COLO829 (cell line): ENCODE measurements at regions not wholly inside any gene's neighbourhood (a gene's known extent, or its start where the extent isn't known, plus 50 kb on each side); places are given as distances from the start of the nearest gene placed in this dataset.

ENCODE experiments used
- DNase-seq: peaks from one replicate; pipeline ENCODE4 v3.0.0; 2012; ENCODE audit warnings: low spot score

DNA sequence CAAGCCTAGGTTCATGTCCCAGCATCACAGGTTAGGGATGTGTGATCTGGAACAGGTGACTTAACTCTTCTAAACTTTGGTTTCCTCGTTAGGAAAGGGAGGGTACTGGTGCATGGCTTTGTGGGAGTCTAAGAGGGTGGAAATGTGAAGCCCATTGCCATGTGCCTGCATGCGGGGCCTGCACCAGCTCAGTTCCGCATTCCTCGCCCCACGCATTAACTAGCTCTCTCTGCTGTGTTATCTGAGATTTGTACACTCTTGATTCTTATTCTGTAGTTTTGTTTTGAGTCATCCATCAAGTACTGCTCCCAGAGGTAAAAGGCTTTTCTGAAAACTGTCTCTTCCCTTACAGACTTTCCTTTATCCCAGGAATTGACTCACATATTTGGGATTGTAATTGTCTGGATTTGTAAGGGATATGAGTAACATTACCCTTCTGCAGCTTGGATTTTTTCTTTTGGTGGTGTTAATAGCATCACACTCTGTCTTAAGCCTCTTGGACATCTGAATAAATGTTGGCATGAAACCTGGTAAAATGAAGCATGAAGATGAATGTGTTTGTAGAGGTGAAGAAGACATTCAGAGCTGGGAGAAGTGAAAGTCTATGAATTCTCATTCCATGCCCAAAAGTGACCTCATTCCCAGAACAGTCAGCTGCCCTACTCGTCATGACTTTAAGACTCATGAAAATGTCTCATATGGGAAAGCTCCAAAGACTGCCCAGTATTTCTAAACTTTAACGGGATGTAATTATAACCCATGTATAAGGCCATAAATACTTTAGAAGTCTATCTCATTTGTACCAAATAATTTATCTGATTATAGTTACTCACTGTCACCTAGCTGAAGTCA is 357.3 kb downstream of the FOXA2 start:
- DNase-seq, result peak; percentile 2

GRCh38 chr20:22223236-22223635 is 361.1 kb downstream of the FOXA2 start:
- no peak for DNase-seq

- no peak for DNase-seq
Measured at GRCh38 chr20:22217712-22218352, 366.5 kb downstream of the FOXA2 start.

- no peak for DNase-seq
Measured at GRCh38 chr20:22216984-22217383, 367.4 kb downstream of the FOXA2 start.

- DNase-seq, result no peak
Measured at GRCh38 chr20:22214296-22214695, 370.1 kb downstream of the FOXA2 start.

DNA sequence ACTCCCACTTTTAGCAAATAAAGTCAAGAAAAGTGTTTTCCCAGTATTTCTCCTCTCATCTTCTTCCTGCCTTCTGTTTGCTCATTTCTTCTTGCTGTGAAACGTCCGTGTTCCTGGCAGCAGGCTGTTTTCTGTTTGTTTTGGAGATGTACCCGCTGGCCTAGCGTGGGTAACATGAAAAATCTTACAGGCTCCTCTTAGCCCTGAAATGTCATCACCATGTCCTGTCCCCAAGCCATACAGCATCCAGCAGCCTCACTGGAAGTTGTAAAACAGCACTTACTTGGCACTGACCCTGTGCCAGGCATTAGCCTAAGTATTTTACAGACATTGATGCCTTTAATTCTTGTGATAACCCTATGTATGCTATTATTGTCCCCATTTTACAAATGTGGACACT is 371.1 kb downstream of the FOXA2 start:
- no peak for DNase-seq

GRCh38 chr20:22207280-22207679 is 377.1 kb downstream of the FOXA2 start:
- no peak for DNase-seq

DNA sequence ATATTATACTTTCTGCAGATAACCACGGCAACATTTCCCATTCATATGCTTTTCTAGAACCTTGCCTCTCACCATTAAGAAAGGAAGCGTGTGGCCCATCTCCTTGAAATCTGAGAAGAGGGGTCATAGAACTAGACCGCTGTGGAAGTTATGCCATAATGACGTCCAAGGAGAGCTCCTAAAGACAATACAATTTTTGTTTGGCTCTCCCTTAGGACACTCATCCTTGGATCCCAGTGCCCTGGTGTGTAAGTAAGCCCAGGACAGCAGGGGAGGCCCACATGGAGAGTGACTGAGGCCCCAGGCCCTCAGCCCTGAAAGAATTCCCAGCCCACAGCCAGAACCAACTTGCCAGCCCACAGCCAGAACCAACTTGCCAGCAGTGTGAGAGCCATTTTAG is 379.6 kb downstream of the FOXA2 start:
- no peak for DNase-seq

- DNase-seq, result no peak
Measured at GRCh38 chr20:22182148-22182547, 402.2 kb downstream of the FOXA2 start.

DNA sequence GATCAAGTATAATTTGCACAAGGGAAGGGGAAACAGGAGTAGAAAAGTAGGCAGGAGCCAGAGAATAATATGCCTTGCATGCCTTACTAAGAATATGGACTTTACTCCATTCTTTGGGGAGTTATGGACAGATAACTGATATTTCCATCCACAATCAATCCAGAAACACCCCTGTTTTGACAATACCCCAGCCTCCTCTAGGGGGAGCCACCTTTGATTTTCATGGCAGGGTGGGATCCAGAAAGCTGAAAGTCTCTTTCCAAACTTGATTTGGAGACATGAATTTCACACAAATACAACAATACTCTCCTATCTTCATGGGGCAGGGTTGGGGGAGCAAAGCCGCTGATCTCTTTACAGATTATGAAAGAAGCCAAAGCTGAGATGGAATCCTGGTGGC is 404.1 kb downstream of the FOXA2 start:
- no peak for DNase-seq

DNA sequence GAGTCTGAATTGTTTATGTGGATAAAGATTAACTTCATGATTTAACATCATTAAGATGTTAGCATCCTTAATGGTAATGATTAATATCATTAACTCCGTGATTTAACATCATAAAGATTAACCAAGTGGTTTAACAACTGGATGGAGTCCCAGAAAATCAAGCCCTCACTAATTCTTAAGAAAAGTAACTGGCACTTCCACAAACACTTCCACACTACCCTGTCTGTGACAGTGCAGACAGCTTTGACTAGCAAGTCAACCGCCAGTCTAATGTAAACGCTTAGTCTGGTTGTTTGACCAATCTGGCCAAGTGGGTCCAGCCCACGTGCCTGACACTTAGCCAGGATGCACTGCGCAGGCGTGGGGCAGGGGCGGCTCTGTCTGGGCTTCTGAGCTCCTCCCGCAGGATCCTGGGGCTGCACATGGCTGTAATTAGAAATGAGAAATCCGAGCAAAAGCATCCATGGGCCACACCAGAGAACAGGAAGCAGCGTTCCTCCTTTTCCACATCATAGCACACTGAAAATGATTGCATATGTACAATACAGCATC is 424.2 kb downstream of the FOXA2 start:
- DNase-seq, result no peak

DNA sequence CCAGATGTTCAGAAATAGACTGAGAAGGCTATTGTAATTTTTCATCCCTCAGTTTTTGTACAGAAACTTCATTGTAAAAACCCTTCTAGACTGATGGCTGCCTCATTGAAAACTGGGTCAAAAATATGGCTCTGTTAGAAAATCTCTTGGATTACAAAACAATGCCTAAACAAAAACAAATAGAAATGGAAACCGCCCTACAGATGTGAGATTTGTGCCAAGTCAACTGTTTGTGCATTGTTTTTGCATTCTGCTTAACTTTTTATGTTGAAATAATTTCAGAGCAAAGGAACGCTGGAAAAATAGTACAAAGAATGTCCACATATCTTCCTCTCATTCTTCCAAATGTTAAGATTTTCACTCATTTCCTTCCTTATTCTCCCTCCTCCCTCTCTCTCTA is 425.1 kb downstream of the FOXA2 start:
- DNase-seq, result no peak

DNA sequence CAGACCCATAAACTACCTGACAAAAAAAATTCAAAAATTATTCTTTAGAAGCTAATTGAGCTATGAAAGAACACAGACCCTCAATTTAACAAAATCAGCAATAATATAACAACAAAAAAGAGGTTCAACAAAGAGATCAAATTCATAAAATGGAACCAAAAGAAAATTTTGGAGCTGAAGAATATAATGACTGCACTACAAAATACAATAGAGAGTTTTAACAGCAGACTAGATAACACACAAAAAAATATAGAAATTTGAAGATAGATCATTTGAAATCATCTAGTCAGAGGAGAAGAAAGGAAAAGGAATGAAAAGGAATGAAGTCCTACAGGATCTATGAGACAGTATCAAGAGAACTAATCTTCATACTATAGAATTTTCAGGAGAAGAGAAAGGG is 422.1 kb downstream of the PAX1 start:
- no peak for DNase-seq

DNA sequence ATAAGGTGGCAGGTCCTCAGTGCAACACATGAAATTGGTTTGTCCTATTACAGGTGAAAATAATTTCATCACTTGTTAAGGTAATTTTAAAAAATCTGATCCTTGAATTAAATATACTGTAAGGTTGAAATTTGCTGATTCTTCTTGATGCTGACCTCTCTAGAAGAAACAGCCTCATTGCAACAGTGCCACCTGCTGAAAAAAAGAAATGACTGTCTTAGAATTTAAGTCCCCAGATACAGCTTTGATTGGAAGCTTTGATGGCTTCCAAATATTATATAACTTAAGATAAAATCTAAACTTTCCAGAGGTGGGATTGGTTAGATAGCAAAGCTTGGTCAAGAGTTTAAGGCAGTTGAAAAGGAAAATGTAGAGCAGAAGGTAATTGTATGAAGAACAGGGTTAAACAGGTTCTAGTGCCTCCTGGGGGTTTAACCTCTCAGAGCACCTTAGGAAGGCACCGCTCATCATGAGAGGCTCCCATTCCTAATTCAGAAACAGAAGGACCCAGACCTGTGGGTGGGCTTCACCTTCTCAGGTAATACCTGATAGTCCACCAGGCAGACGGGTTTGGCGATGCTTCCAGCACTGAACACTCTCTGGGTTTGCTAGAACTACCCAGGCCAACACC is 401.0 kb downstream of the PAX1 start:
- no peak for DNase-seq

DNA sequence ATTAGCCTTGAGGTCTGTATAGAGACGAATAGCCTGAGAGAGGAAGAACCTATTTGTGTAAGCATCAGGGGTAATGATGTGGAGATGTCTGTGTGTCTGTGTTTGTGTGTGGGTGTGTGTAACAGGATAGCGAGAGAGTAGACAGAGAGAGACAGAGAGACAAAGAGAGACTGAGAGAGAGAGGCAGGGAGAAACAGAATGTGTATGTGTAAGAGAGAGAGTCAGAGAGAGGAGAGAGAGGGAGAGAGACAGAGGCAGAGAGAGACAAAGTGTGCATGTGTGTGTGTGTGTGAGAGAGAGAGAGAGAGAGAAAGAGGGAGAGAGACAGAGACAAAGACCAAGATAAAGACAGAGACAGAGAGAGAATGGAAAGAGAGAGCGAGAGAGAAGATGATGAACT is 396.1 kb downstream of the PAX1 start:
- no peak for DNase-seq

DNA sequence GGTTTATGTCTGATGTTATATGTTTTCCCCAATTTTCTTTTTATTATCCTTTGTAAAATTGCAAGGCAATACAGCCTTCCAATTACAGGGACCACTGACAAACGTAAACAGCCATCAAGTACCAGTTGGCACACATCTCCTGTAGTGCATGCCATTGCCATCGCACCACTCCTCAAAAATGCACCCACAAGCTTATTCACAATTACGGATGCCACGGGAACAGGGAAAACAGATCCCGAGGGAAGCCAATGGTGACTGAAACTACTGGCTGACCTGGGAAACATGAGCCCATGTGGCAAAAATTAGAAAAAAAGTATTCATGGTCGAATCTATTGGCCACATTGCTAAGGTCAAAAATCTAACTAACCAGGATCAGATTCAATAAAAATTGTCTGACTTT is 395.2 kb downstream of the PAX1 start:
- no peak for DNase-seq

GRCh38 chr20:22099348-22099747 is 393.9 kb downstream of the PAX1 start:
- no peak for DNase-seq

DNA sequence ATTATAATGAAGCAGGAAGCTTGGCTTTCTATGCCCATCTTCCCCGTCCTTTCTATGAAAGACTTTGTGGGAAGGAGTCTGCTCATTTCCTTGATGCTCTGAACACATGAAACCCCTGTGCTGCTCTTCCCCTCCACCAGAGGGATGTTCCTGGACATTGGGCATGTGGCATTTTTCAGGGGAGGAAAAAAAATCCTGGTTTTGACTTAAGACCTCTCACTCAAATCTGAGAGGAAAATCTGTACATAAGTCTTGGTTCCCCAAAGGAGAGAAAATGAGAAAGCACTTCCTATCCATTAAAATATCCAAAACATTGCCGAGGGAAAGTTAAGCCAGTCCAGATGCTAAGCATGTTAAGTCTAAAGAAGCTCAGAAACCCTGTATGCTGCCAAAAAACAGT is 393.0 kb downstream of the PAX1 start:
- DNase-seq, result no peak

DNA sequence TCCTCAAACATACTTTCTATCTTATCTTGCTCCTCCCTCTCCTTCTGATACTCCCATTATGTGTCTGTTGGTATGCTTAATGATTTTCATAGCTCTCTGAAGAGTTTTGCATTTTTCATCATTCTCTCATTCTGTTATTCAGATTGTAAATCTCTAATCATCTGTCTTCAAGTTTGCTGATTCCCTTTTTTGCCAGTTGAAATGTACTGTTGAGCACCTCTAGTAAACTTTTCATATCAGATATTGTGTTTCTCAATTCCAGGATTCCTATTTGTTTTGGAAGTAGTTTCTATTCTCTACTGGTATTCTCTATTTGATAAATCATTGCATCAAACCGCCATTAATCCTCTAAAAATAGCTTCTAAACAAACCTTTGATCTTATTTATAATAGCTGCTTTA is 387.7 kb downstream of the PAX1 start:
- no peak for DNase-seq

DNA sequence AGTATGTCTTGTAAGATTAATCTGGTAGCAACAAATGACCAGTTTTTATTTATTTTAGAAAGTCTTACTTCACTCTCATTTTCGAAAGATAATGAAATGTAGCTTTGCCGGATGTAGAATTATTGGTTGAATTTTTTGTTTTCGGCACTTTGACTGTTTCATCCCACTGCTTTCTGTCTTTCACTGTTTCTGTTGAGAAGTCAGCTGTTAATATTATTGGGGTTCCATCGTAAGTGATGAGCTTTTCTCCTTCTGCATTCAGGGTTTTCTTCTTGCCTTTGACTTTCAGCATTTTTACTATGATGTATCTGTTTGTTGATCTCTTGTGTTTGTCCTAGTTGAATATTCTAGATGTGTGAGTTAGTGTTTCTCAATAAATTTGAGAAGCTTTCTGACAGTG is 383.4 kb downstream of the PAX1 start:
- no peak for DNase-seq

DNA sequence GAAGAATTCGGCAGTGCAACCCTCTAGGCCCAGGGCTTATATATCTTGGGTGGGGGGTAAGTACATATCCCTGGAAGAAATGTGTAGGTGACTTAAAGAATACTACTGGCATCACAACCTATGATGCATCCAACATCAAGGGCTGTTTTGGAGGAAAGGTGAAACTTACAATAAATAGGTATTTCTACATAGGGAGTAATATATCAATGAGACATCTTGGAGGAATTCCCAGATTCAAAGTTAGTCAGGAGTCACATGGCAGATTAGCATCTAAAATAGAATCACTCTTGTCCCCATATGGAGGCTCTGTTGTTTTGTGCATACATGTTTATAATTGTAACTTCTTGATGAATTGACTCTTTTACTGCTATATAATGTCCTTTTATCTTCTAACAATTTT is 375.5 kb downstream of the PAX1 start:
- no peak for DNase-seq

DNA sequence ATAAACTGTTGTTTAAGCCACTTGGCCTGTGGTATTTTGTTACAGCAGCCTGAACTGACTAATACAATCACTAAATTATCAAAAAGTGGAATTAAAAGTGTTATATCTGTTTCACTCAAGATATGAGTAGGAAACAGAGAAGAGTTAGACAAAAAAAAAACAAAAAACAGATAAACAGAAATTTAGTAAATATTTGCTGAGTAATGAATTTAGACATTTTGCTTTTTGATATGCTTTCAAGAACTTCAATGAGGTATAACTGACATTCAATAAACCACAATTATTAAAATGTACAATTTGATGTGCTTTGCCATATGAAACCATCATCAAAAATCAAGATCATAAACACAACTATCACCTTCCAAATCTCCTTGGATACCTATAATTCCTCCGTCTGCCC is 369.2 kb downstream of the PAX1 start:
- DNase-seq, result no peak

DNA sequence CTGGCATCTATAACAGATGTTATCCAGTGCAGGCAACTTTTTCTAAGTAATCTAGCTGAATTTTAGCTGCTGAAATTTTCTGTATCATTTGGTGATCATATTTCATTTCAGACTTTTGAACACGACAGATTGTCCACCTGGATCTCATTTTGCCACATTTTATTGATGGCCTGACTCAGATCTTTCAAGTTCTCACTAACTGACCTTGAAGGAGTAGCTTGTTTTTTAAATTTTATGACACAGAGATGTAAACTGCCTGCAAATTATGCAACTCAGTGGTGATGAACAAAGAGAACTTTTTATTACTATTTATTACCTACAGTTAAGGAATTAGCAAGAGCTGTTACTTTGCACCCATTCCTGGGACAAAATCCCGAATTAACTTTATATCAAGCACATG is 366.4 kb downstream of the PAX1 start:
- no peak for DNase-seq
